ENCODE measurements at regions not wholly inside any gene's neighbourhood (a gene's known extent, or its start where the extent isn't known, plus 50 kb on each side); places are given as distances from the start of the nearest gene placed in this dataset.

GRCh38 chr6:118718903-118719302, 67.5 kb upstream of the CEP85L start:
- H3K4me3 ChIP-seq, result no peak overlapping the region
- Mint-ChIP-seq H3K4me3 (no peak overlapping the region), H3K27me3 (ENCODE audit: insufficient read depth, low read depth, poor library complexity) (peaks cover 3% of the 10 kb centered on the region), H3K4me1 (no peaks in the 10 kb centered on the region), H3K36me3 (ENCODE audit: low read depth) (no peaks in the 10 kb centered on the region), H3K9me3 (no peaks in the 10 kb centered on the region), H3K27ac (no peak overlapping the region)
- no peak overlapping the region for H3K27ac ChIP-seq (ENCODE audit: low read depth)
- H3K36me3 ChIP-seq (ENCODE audit: insufficient read depth), result no peaks in the 10 kb centered on the region
- no peaks in the 10 kb centered on the region for H3K4me1 ChIP-seq (ENCODE audit: insufficient read depth)
- no peaks in the 10 kb centered on the region for H3K9me2 ChIP-seq (ENCODE audit: insufficient read depth)
- no peak for ATAC-seq
- no peaks in the 10 kb centered on the region for H3K79me2 ChIP-seq (replicated peaks; ENCODE audit: insufficient read depth)
- DNase-seq (ENCODE audit: low spot score), result no peak
- H3F3A ChIP-seq (replicated peaks; ENCODE audit: low read depth), result no peaks in the 10 kb centered on the region
- no peak overlapping the region for H2AFZ ChIP-seq
- no peaks in the 10 kb centered on the region for H4K20me1 ChIP-seq (replicated peaks; ENCODE audit: insufficient read depth)
- TF ChIP-seq EZH2 (IDR thresholded peaks at IDR 0.05; ENCODE audit: low read depth, unreplicated experiment), result no peak
- no peak for TF ChIP-seq ZNF331 (CRISPR knock-in tag; IDR thresholded peaks at IDR 0.05; ENCODE audit: low read depth)
- TF ChIP-seq, protein P1, sequence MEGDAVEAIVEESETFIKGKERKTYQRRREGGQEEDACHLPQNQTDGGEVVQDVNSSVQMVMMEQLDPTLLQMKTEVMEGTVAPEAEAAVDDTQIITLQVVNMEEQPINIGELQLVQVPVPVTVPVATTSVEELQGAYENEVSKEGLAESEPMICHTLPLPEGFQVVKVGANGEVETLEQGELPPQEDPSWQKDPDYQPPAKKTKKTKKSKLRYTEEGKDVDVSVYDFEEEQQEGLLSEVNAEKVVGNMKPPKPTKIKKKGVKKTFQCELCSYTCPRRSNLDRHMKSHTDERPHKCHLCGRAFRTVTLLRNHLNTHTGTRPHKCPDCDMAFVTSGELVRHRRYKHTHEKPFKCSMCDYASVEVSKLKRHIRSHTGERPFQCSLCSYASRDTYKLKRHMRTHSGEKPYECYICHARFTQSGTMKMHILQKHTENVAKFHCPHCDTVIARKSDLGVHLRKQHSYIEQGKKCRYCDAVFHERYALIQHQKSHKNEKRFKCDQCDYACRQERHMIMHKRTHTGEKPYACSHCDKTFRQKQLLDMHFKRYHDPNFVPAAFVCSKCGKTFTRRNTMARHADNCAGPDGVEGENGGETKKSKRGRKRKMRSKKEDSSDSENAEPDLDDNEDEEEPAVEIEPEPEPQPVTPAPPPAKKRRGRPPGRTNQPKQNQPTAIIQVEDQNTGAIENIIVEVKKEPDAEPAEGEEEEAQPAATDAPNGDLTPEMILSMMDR (conservative IDR thresholded peaks at IDR 0.05; ENCODE audit: low read depth in 2 of 2), result no peak
- no peak for TF ChIP-seq JUNB (IDR thresholded peaks at IDR 0.05; ENCODE audit: unreplicated experiment)
- TF ChIP-seq NANOG (IDR thresholded peaks at IDR 0.05; ENCODE audit: borderline replicate concordance), result no peak
- no peak for TF ChIP-seq STAT1 (IDR thresholded peaks at IDR 0.05; ENCODE audit: unreplicated experiment)
- TF ChIP-seq EZH2phosphoT487 (IDR thresholded peaks at IDR 0.05; ENCODE audit: unreplicated experiment), result no peak
- H3K27me3 ChIP-seq (ENCODE audit: insufficient read depth), result no peaks in the 10 kb centered on the region
- no peak overlapping the region for H3K4me2 ChIP-seq

DNA sequence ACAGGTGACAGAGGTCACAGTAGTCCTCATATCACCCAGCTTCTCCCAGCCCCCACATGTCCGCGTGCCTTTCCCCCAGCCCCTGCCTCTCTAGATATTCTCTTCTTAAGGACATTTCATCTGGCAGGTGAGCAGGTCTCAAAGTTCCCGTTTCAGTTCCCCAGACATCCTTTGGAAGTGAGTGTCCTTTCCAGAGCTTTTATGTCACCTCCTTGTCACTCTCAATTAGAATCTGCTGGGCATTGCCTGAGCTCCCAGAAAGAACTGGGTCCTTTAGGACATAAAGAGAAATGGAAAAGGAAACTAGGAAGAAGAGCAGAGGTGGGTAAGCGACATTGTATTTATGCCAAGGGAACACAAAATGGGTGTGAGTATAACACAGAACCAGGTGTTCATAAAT, 66.9 kb upstream of the CEP85L start:
- H3K27ac Mint-ChIP-seq, result no peak overlapping the region; the same call in 1 of the 2 replicates
- no peaks in the 10 kb centered on the region for H3K4me1 Mint-ChIP-seq
- no peaks in the 10 kb centered on the region for H4K20me1 ChIP-seq (replicated peaks; ENCODE audit: insufficient read depth)
- no peaks in the 10 kb centered on the region for H3K9me2 ChIP-seq (ENCODE audit: insufficient read depth)
- ATAC-seq, result no peak
- TF ChIP-seq CREB1 (CRISPR knock-in tag; IDR thresholded peaks at IDR 0.05; ENCODE audit: low read depth) (no peak), ZNF462 (CRISPR knock-in tag; IDR thresholded peaks at IDR 0.05) (no peak), NANOG (IDR thresholded peaks at IDR 0.05; ENCODE audit: borderline replicate concordance) (no peak), JUNB (IDR thresholded peaks at IDR 0.05; ENCODE audit: unreplicated experiment) (no peak), ZNF331 (CRISPR knock-in tag; IDR thresholded peaks at IDR 0.05; ENCODE audit: low read depth) (no peak)
- TF ChIP-seq, protein P1 (conservative IDR thresholded peaks at IDR 0.05; ENCODE audit: low read depth in 2 of 2), result no peak
- H3K9me3 Mint-ChIP-seq, result no peaks in the 10 kb centered on the region
- no peak overlapping the region for H3K4me2 ChIP-seq
- no peaks in the 10 kb centered on the region for H3K79me2 ChIP-seq (replicated peaks; ENCODE audit: insufficient read depth)
- H3K4me3 Mint-ChIP-seq, result no peak overlapping the region
- no peaks in the 10 kb centered on the region for H3F3A ChIP-seq (replicated peaks; ENCODE audit: low read depth)
- no peak overlapping the region for H3K27ac ChIP-seq (ENCODE audit: low read depth)
- H3K27me3 Mint-ChIP-seq (ENCODE audit: insufficient read depth, low read depth, poor library complexity), result peaks cover 3% of the 10 kb centered on the region
- H3K4me3 ChIP-seq, result no peak overlapping the region
- H3K36me3 ChIP-seq (ENCODE audit: insufficient read depth), result no peaks in the 10 kb centered on the region
- no peaks in the 10 kb centered on the region for H3K36me3 Mint-ChIP-seq (ENCODE audit: low read depth)
- DNase-seq (ENCODE audit: low spot score), result no peak
- no peaks in the 10 kb centered on the region for H3K4me1 ChIP-seq (ENCODE audit: insufficient read depth)
- no peaks in the 10 kb centered on the region for H3K27me3 ChIP-seq (ENCODE audit: insufficient read depth)
- H2AFZ ChIP-seq, result peak overlapping the region; percentile 32; the same call in 1 of the 2 replicates
